HG02981 (cell line): ENCODE measurements at regions not wholly inside any gene's neighbourhood (a gene's known extent, or its start where the extent isn't known, plus 50 kb on each side); places are given as distances from the start of the nearest gene placed in this dataset.
A peak's percentile ranks its signal among the peaks of the same experiment; 100 is the strongest.

Source experiments
- ATAC-seq: cut with Tn5 transposase; IDR thresholded peaks from one replicate; pipeline ENCODE4 v1.9.1; 2021; ENCODE audit warnings: mild to moderate bottlenecking, moderate library complexity; ENCODE audit not compliant: unreplicated experiment

- no peak for ATAC-seq
Observed at GRCh38 chr10:88059190-88059589, 195.8 kb downstream of the PTEN start.

- ATAC-seq = no peak
Observed at GRCh38 chr10:88060762-88061161, 197.3 kb downstream of the PTEN start.

DNA sequence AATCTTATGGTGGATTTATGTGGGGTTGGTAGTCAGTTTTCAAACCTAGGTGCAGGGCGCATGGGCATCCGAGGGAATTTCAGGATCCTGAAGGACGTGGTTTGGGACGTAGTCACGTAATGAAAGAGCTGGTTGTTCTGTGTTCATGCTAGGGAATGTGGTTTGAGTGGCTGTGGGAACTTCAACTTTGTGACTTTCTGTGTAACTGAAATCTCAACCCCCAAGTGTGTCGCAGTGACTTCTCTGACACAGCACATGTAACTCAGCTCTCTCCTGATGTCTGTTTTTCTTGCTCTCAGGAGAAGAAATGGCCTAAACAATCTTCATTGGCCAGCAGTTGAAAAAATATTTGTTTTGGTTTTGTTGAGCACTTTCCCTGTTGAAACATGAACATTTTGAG lies 199.0 kb downstream of the PTEN start:
- ATAC-seq = no peak

GRCh38 chr10:88062798-88063472 lies 199.5 kb downstream of the PTEN start:
- ATAC-seq = no peak

GRCh38 chr10:88063861-88064557 lies 200.6 kb downstream of the PTEN start:
- no peak for ATAC-seq

GRCh38 chr10:88064608-88065382 lies 201.4 kb downstream of the PTEN start:
- ATAC-seq = peak; percentile 49

DNA sequence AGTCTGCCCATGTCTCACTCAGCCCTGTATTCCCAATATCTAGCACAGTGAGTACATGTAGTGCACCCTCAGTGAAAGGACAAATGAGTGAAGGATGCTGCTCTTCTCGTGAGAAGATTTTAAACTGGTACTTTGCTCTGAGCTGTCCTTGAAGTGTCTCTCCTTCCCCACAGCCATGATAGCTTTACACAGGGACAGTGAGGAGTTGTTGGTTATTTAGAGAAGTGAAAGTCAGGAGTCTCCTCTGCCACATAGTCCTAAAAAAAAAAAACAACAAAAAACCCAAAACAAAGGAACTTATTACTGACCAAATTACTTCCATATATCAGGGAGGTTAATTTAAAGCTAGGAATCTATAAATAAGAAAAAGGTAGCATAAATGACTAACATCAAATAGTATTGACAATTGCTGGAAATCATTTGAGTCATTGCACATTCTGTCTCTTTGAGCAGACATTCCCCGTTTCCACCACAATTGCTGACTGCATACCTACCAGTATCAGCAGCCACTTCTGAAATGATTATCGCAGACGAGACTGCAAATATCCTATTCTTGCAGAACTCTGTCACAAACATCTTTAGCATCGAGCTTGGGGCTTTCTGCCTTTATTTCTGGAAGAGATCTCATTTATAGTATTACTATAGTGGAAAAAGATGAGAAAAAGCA lies 202.1 kb downstream of the PTEN start:
- ATAC-seq = no peak

- ATAC-seq = no peak
Observed at GRCh38 chr10:88066319-88066718, 202.9 kb downstream of the PTEN start.

DNA sequence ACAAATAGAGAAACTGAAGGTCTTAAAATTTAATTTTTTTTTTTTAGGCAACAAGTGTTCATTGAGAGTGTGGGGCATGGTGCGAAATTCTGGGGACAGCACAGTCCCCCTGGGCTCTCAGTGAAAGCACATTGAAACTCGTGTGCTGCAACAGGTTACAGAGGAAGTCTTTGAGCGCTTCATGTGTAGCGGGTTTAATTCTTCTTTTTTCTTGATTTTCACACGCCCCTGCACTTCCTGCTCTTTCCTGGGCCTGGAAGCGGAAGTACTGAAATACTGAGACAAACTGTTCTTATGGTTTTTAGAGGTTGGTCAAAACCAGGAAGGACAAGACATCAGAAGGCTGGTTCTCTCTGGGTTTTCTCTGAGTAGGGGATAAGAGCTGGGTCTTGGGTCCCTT lies 203.5 kb downstream of the PTEN start:
- no peak for ATAC-seq

- no peak for ATAC-seq
Observed at GRCh38 chr10:88067737-88068136, 204.3 kb downstream of the PTEN start.

- no peak for ATAC-seq
Observed at GRCh38 chr10:88069338-88069737, 205.9 kb downstream of the PTEN start.

DNA sequence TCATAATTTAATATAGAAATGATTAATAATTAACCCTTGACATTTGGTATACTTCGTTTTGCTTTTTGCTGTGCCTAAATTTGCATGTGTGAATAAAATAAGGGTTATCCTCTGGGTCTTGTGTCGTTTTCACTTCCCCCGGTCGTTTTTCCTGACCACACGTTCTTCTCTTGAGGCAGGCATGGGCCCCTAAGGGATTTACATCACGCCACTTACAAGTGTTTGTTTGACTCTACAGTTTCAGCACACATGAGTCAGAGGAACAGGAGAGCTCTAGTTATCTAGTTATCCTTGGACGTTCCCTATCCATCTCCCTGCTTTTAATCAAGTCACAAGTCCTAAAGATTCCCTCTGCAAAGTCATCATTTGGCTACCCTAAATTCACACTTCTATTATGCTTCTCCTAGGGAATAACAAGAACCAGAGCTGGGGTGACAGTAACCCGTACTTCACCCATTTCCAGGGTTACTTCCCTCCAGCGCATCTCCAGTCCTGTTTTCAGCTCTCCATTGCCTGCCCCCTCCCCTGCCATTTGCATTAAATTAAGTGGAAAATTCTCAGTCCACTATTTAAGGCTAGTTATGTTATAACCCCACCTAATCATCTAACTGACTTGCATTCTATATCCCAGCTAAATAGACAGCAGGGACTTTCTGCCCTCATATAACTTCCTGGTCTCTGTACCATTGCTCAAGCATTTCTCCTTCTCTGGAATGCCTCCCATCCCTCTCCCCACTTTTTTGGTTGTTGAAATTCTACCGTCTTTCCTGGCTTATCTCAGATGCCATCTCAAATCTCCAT lies 206.9 kb downstream of the PTEN start:
- ATAC-seq = peak; percentile 56

GRCh38 chr10:88071879-88072278 lies 208.5 kb downstream of the PTEN start:
- ATAC-seq = no peak

DNA sequence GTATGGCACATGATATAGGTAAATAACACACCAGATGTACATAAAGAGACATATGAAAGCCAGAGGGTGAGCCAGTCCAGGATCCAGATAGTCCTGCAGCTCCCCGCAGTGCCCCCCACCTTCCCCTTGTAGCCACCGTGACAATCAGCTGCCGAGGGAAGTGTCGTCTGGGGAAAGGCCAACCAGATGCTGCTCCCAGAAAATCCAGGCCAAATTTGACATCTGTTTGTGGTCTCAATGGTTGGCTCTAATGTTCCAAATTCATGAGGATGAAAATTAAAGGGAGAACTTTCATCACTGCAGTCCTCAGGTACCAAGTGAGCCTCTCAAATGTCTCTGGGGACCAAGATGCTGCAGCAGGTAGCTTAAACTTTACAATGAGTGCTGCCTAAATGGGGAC lies 210.3 kb downstream of the PTEN start:
- no peak for ATAC-seq

GRCh38 chr10:88074971-88075370 lies 211.5 kb downstream of the PTEN start:
- no peak for ATAC-seq

- ATAC-seq = peak; percentile 48
Observed at GRCh38 chr10:88076027-88076880, 212.8 kb downstream of the PTEN start.

DNA sequence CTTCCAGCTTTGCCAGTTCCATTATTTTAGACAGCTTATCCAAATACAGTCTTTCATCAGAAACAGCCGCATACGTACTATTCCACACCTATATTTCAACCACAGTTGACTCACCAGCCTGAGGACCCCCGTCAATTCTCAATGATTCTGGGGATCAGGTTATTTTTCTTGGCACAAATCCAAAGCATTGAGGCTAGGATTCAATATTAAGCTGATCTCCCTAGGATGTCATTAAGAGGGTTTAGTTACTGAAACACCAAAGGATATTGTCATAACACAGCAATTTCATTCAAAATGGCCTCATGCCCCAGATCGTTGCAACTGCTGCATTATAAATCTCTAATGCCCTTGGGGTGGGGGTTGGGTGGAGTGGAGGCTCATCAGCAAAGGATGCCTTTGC lies 214.6 kb downstream of the PTEN start:
- no peak for ATAC-seq

DNA sequence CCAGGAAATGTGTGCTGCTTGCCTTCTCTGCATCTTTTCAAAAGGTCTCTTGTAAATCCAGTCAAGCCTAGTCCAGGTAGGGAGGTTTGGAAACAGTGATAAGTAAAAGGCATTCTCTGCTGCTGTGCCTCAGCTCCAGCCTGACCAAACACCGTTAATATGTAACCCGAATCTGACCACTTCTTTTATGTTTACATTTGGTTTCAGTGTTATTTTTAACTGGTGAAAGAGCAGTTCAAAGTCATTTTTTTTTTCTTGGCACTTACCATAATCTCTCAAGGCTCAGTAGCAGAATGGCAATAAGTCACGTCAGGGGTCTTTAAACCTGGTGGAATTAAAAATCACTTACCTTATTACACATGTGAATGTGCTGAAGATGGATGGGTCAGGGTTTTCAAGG lies 216.8 kb downstream of the PTEN start:
- ATAC-seq = peak; percentile 51

DNA sequence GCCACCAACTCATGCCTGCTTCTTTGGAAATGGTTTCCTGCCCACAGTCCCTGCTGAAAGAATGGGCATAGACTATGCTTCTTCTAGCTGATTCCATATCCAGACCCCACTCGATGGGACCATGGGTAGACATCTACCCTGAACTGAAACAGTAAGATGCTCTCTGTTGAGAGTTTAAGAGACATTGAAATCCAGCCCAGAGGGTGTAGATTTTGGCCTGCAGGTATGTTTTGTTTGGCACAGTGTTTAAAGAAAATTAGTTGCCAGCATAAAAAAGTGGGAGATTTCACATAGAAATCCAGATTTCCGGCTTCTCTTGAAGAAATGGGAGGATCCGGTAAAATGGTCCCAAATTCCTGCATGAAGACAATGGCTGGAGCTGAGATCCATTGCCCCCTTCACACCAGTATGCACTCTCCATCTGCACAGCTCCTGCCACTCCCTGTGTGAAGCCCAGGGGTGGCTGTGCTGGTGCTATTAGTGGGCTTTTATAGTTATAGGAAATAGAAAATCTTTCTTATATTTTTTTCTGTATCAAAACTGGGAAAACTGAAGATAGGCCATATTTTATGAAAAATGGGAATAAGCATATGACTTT lies 218.1 kb downstream of the PTEN start:
- ATAC-seq = no peak
